Small intestine (tissue), 7 donors: ENCODE measurements at regions not wholly inside any gene's neighbourhood (a gene's known extent, or its start where the extent isn't known, plus 50 kb on each side); places are given as distances from the start of the nearest gene placed in this dataset.

ENCODE experiments used
- DNase-seq, 2 donors: peaks; one replicate each; pipeline versions ENCODE4 v3.0.0 to v3.0.0-alpha.2; 2013
- FAIRE-seq: peaks from 2 replicates; lab custom pipeline; 2012; peaks lifted over from hg19 to GRCh38; lab: Jason Lieb, UNC
- H3K27ac ChIP-seq, 3 donors: one replicate each; pipeline ENCODE4 v1.5.1; 2013; ENCODE audit warnings: low read length in 2 of 3, mild to moderate bottlenecking in 2 of 3, control low read depth in 1 of 3, inconsistent platforms in 1 of 3, low read depth in 1 of 3, moderate library complexity in 1 of 3
- H3K27me3 ChIP-seq, 3 donors: one replicate each; pipeline ENCODE4 v1.6.1; 2013; ENCODE audit warnings: low read length in 3 of 3, inconsistent platforms in 1 of 3; ENCODE audit not compliant: control insufficient read depth in 3 of 3, insufficient read depth in 3 of 3
- H3K36me3 ChIP-seq, 3 donors: one replicate each; pipeline ENCODE4 v1.6.1; 2013; ENCODE audit warnings: low read length in 3 of 3, inconsistent platforms in 1 of 3, low read depth in 1 of 3, mild to moderate bottlenecking in 1 of 3, moderate library complexity in 1 of 3; ENCODE audit not compliant: control insufficient read depth in 3 of 3, insufficient read depth in 2 of 3
- H3K4me1 ChIP-seq, 3 donors: one replicate each; pipeline ENCODE4 v1.6.1; 2013; ENCODE audit warnings: low read length in 2 of 3, inconsistent platforms in 1 of 3, low read depth in 1 of 3, mild to moderate bottlenecking in 1 of 3, moderate library complexity in 1 of 3; ENCODE audit not compliant: control insufficient read depth in 3 of 3, insufficient read depth in 2 of 3
- H3K4me3 ChIP-seq, 3 donors: one replicate each; pipeline ENCODE4 v1.5.1; 2013; ENCODE audit warnings: low read length in 3 of 3, control low read depth in 1 of 3, inconsistent platforms in 1 of 3, low read depth in 1 of 3, mild to moderate bottlenecking in 1 of 3, moderate library complexity in 1 of 3
- H3K9me3 ChIP-seq, 2 donors: one replicate each; pipeline ENCODE4 v1.6.1; 2013; ENCODE audit warnings: low read depth in 1 of 2, low read length in 1 of 2; ENCODE audit not compliant: control insufficient read depth in 2 of 2, insufficient read depth in 1 of 2
- WGBS, 3 donors: extraction: QIAGEN DNeasy Blood & Tissue Kit; methylation state at CpG; one replicate each; pipeline ENCODE4 v1.1.7; 2013; 5-methylcytosine and 5-hydroxymethylcytosine counted together
- donor health status: healthy with polysubstance abuse.
- donor health status: control.
- donor health status: control.
- donor health status: Bipolar disorder and iron deficiency.
- donor health status: healthy.

DNA sequence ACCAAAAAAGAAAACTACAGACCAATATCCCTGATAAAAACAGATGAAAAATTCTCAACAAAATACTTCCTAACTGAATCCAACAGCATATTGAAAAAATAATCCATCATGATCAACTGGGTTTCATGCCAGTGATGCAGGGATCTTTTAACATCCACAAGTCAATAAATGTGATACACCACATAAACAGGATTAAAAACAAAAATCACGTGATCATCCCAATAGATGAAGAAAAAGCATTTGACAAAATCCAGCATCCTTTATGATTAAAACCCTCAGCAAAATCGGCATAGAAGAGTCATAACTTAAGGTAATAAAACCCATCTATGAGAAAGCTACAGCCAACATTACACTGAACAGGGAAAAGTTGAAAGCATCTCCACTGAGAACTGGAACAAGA is 107.5 kb downstream of the DCLK3 start:
- no peak overlapping the region for H3K4me3 ChIP-seq
- H3K36me3 ChIP-seq: no peaks in the 10 kb centered on the region
- FAIRE-seq: no peak
- H3K9me3 ChIP-seq: no peaks in the 10 kb centered on the region
- no peak for DNase-seq
- no peaks in the 10 kb centered on the region for H3K4me1 ChIP-seq
- H3K27ac ChIP-seq: no peak overlapping the region
- H3K27me3 ChIP-seq: no peaks in the 10 kb centered on the region
- WGBS, 3 donors: 73 to 90% (median 85%) methylated on average over 2 of the region's 2 CpGs

DNA sequence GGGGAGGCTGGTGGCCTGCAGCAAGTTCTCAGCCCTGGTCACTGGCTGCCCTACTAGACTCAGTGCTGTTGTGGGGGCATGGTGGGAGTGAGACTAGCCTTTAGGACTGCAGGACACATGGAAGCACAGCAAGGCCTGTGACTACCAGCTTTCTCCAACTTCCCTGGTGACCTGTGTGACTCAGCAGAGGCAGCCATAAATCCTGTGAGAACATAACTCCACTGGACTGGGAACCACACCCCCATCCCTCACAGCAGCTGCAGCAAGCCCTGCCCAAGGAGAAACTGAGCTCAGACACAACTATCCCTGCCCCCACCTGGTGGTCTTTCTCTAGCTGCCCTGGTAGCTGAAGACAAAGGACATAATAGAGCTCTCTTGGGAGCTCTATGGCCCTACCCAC is 111.3 kb downstream of the DCLK3 start:
- H3K4me3 ChIP-seq: no peak overlapping the region
- no peaks in the 10 kb centered on the region for H3K9me3 ChIP-seq
- no peaks in the 10 kb centered on the region for H3K36me3 ChIP-seq
- DNase-seq (peak in 1 of 2 donors; percentile 7), FAIRE-seq (no peak)
- H3K27me3 ChIP-seq: no peaks in the 10 kb centered on the region
- H3K4me1 ChIP-seq: no peaks in the 10 kb centered on the region
- no peak overlapping the region for H3K27ac ChIP-seq

DNA sequence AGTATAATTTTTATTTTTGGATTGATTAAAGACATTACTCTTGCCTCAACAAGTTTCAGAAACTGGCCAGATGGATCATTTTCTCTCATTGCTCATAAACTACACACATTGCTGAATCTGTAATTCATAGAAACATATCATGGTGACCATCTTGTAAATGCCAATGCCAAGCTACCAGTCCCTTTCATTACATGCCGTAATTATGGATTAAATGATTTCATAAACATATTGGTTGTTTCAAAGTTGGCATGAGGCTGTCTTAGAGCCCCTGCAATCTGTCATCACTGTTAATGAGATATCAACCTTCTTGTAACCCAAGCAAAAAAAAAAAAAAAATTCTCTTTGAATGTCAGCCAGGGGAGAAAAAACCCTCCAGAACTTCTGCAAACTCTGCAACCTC is 112.2 kb downstream of the DCLK3 start:
- H3K36me3 ChIP-seq: no peaks in the 10 kb centered on the region
- H3K27ac ChIP-seq: no peak overlapping the region
- H3K4me3 ChIP-seq: no peak overlapping the region
- WGBS, 3 donors: 85 to 97% (median 89%) methylated on average over 1 of the region's 1 CpG
- FAIRE-seq (no peak), DNase-seq (no peak)
- no peaks in the 10 kb centered on the region for H3K4me1 ChIP-seq
- H3K9me3 ChIP-seq: no peaks in the 10 kb centered on the region
- H3K27me3 ChIP-seq: no peaks in the 10 kb centered on the region

DNA sequence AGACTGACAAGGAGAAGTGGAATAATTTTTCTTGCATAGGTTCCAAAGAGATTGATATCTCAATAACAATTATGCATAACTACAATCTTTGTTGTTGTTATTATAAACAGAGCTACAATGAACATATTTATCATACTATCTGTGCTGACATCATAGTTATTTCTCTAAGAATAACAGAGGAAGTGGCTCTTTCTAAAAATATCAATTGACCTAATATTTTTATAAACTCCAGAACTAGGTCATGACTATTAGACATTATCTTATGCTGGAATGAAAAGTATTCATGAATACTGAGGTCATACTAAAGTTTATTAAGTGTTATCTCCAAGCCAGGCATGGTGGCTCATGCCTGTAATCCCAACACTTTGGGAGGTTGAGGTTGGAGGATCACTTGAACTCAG is 114.1 kb downstream of the DCLK3 start:
- Histone ChIP-seq H3K27me3 (no peaks in the 10 kb centered on the region), H3K4me1 (no peaks in the 10 kb centered on the region)
- FAIRE-seq: no peak

DNA sequence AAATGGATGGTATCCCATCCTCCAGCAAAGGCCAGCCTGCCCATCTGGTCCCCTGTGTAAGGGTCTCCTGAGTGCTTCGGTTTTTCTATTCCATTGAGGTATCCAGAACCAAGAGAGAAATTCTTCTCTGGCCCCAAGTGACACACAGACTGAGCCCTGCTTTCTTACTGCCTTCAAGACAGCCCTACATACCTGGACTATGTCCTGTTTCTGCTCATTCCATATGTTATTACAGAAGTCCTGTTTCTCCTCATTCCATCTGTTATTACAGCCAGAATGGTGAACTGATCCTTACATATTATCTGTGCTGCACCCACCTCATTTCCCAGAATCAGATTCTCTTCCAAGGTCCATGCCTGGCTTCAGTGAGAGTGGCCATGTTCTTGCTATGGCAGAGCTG is 115.2 kb downstream of the DCLK3 start:
- Histone ChIP-seq H3K36me3 (no peaks in the 10 kb centered on the region), H3K9me3 (no peaks in the 10 kb centered on the region), H3K4me3 (no peak overlapping the region), H3K4me1 (no peaks in the 10 kb centered on the region), H3K27me3 (no peaks in the 10 kb centered on the region), H3K27ac (no peak overlapping the region)
- FAIRE-seq: no peak
- 48 to 80% (median 52%) methylated on average over 1 of the region's 1 CpG for WGBS, 3 donors
- no peak for DNase-seq

More for the DNA sequence above, 114.1 kb downstream of the DCLK3 start:
- no peaks in the 10 kb centered on the region for H3K36me3 ChIP-seq
- H3K9me3 ChIP-seq: no peaks in the 10 kb centered on the region
- no peak overlapping the region for H3K4me3 ChIP-seq
- H3K27ac ChIP-seq: no peak overlapping the region
- DNase-seq: no peak

DNA sequence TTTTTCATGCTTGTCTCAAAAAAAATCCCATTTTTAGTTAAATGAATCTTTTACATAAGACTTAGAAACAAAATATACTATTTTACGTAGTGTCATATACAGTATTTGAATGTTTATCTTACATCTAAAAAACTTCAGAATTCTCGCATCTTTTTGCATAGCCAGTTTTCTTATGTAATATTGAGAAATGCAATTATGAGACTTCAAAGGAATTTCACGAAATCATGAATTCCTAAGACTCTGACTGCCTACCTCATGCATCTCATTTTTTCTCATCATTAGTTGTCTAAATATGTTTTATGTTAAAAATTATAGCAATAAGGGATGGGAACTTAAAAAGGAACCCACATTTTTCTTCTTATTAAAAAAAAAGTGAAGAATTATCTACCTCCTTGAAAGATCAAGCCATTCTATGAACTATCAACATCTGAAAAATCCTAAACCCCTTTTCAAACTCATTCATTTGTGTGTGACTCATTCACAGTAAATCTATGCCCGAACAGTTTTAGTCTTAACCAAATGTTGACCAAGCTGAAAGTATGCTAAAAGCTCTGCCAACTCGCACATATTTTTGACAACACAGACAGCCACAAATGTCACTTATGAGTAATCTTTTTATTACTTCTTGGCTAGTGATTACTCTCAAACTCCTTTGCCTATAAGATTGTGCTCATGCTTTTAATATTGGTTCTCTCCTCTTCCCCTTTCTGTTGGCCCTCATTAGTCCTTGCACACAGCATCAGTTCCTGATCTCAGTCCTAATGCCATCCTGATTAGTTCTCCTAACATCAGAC is 115.9 kb downstream of the DCLK3 start:
- Histone ChIP-seq H3K36me3 (no peaks in the 10 kb centered on the region), H3K4me1 (no peaks in the 10 kb centered on the region), H3K27me3 (no peaks in the 10 kb centered on the region), H3K9me3 (no peaks in the 10 kb centered on the region), H3K27ac (no peak overlapping the region), H3K4me3 (no peak overlapping the region)
- FAIRE-seq: no peak
- WGBS, 3 donors: 46 to 53% (median 51%) methylated on average over 5 of the region's 5 CpGs
- DNase-seq: no peak

DNA sequence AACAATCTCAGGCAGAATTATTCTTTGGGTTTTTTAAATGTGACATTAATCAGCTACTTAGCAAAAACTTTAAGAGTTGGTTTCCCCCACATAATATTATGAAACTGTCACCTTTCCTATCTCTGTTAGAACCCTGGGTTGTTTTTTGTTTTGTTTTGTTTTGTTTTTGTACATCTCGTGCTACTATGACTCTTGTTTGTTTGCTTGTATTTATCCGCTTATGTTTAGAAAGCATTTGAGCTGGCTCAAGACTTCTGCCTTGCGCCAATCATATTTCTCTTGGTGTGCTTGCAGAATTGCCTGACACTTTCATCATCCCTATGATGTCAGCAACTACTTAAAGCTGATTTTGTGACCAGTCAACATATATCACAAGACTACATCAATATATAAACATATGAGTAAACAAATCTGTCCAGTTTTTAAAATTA is 116.9 kb downstream of the DCLK3 start:
- H3K4me1 ChIP-seq: no peaks in the 10 kb centered on the region
- H3K27me3 ChIP-seq: no peaks in the 10 kb centered on the region
- no peaks in the 10 kb centered on the region for H3K36me3 ChIP-seq
- WGBS, 3 donors: 70 to 74% (median 71%) methylated on average over 3 of the region's 3 CpGs
- no peak for FAIRE-seq
- no peak overlapping the region for H3K27ac ChIP-seq
- H3K4me3 ChIP-seq: no peak overlapping the region
- no peak for DNase-seq
- no peaks in the 10 kb centered on the region for H3K9me3 ChIP-seq

DNA sequence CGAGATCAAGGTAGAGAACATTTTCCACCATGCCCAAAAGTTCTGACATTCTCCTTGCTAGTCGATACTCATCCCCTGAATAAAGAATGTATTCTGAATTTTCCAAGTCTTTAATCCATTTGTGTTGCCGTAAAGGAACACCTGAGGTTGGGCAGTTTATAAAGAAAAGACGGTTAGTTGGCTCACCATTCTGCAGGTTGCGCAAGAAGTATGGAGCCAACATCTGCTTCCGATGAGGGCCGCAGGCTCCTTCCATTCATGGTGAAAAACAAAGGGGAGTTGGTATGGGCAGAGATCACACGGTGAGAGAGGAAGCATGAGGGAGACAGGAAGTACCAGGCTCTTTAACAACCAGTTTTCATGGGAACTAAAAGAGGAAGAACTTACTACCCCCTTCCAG is 121.2 kb downstream of the DCLK3 start:
- no peak overlapping the region for H3K4me3 ChIP-seq
- no peaks in the 10 kb centered on the region for H3K36me3 ChIP-seq
- no peaks in the 10 kb centered on the region for H3K9me3 ChIP-seq
- H3K27ac ChIP-seq: no peak overlapping the region
- DNase-seq (no peak), FAIRE-seq (no peak)
- H3K27me3 ChIP-seq: no peaks in the 10 kb centered on the region
- WGBS, 3 donors: 88 to 90% (median 88%) methylated on average over 8 of the region's 8 CpGs
- no peaks in the 10 kb centered on the region for H3K4me1 ChIP-seq

DNA sequence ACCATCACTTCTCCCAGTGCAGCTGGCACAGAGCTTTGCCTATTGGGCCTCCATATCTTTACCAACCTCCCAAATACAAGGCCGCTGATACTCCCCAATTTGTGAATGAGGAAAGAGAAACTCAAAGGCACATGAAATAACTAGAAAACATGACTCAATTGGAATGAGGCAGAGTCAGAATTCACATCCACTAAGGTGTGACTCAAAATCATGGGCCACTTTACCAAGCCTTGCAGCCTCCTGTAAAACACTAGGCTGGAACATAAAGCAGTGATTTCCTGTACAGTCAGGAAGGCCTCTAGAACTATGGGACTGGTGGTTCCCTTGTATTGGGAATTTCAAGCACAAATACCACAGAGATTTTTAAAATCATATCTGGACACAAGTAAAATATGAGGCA is 128.6 kb downstream of the DCLK3 start:
- Histone ChIP-seq H3K36me3 (no peaks in the 10 kb centered on the region), H3K4me1 (no peaks in the 10 kb centered on the region), H3K27ac (no peak overlapping the region), H3K27me3 (no peaks in the 10 kb centered on the region), H3K4me3 (no peak overlapping the region), H3K9me3 (no peaks in the 10 kb centered on the region)
- FAIRE-seq (no peak), DNase-seq (no peak)
- WGBS, 3 donors: 86 to 100% (median 87%) methylated on average over 1 of the region's 1 CpG
